ENCODE measurements at regions not wholly inside any gene's neighbourhood (a gene's known extent, or its start where the extent isn't known, plus 50 kb on each side); places are given as distances from the start of the nearest gene placed in this dataset.
"Not testable (repeated sequence)": the region's sequence is repeated elsewhere in the genome, so short reads cannot be mapped to it uniquely, and the experiment has no call there.

DNA sequence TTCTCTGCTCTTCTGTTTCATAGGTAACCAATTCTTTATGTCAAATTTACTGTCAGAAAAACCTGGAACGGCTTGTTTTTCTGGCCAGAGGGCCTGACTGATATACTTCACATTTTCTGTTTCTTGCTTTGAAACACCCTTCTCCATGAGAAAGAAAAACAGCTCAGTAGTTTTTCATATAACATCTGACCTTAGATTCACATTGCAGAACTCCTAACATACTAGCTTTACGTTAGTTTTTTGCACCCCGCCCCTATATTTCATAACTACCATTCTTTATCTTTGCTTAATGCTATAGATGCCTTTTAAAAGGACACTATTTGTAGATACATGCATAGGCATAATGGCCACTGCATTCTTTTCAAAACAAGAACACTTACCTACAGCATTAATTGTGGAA, 83.9 kb upstream of the TSC22D2 start:
- Histone ChIP-seq H3K79me2 (ENCODE audit: control insufficient read depth, insufficient read depth, low read length) (no peaks in the 10 kb centered on the region), H3K27ac (ENCODE audit: low read length in 2 of 2) (no peak overlapping the region), H4K20me1 (ENCODE audit: control insufficient read depth, insufficient read depth, low read length, poor library complexity, severe bottlenecking) (no peaks in the 10 kb centered on the region), H3K4me1 (ENCODE audit: control insufficient read depth in 2 of 2, insufficient read depth in 2 of 2, low read length in 2 of 2) (no peaks in the 10 kb centered on the region), H3K4me3 (ENCODE audit: control extremely low read depth in 1 of 5, extremely low read depth in 1 of 5, insufficient read depth in 1 of 5, low read depth in 2 of 5, low read length in 4 of 5) (no peak overlapping the region), H3K9ac (ENCODE audit: low read length) (no peak overlapping the region), H3K4me2 (replicated peaks; ENCODE audit: low read depth, low read length, poor library complexity, severe bottlenecking) (no peak overlapping the region), H2AFZ (ENCODE audit: insufficient read depth, low read depth, low read length, poor library complexity, severe bottlenecking) (no peak overlapping the region), H3K36me3 (replicated peaks in 1 of 2; ENCODE audit: control extremely low read depth in 1 of 2, control insufficient read depth in 1 of 2, extremely low read depth in 1 of 2, insufficient read depth in 2 of 2, low read length in 1 of 2) (no peaks in the 10 kb centered on the region), H3K27me3 (replicated peaks in 1 of 4; ENCODE audit: control extremely low read depth in 1 of 4, control insufficient read depth in 3 of 4, insufficient read depth in 4 of 4, low read length in 3 of 4) (no peaks in the 10 kb centered on the region), H3K9me3 (ENCODE audit: control extremely low read depth in 1 of 3, control insufficient read depth in 2 of 3, insufficient read depth in 1 of 3, low read length in 2 of 3) (peaks cover 0 to 3% (median 0%) of the 10 kb centered on the region in 3 donors)
- POLR2A ChIA-PET: no interaction called here
- no CpG with 5 or more reads among the region's 3 CpGs for WGBS (ENCODE audit: insufficient coverage)
- CTCF ChIA-PET: interaction anchor here (1.8 to 2.2 kb wide), 2 partner anchors 35 to 38 kb away, joined by 6 to 8 read pairs; no protein-coding TSS in a partner anchor
- Mint-ChIP-seq H3K27me3 (peaks cover 18% of the 10 kb centered on the region), H3K9me3 (ENCODE audit: insufficient read depth) (peaks cover 2% of the 10 kb centered on the region), H3K4me3 (no peak overlapping the region), H3K27ac (no peak overlapping the region), H3K4me1 (peaks cover 6% of the 10 kb centered on the region)
- intact Hi-C loops (cut with micrococcal nuclease): no loop called here
- TF ChIP-seq EZH2 (IDR thresholded peaks at IDR 0.05; ENCODE audit: borderline replicate concordance, insufficient read depth, low read depth, low read length, poor library complexity, severe bottlenecking): no peak
- TF ChIP-seq, protein P1, sequence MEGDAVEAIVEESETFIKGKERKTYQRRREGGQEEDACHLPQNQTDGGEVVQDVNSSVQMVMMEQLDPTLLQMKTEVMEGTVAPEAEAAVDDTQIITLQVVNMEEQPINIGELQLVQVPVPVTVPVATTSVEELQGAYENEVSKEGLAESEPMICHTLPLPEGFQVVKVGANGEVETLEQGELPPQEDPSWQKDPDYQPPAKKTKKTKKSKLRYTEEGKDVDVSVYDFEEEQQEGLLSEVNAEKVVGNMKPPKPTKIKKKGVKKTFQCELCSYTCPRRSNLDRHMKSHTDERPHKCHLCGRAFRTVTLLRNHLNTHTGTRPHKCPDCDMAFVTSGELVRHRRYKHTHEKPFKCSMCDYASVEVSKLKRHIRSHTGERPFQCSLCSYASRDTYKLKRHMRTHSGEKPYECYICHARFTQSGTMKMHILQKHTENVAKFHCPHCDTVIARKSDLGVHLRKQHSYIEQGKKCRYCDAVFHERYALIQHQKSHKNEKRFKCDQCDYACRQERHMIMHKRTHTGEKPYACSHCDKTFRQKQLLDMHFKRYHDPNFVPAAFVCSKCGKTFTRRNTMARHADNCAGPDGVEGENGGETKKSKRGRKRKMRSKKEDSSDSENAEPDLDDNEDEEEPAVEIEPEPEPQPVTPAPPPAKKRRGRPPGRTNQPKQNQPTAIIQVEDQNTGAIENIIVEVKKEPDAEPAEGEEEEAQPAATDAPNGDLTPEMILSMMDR (IDR thresholded peaks at IDR 0.05): no peak
- ATAC-seq (ENCODE audit: low read depth) (no peak), DNase-seq (no peak)

GRCh38 chr3:150323770-150324169, 84.3 kb upstream of the TSC22D2 start:
- peaks cover 0 to 3% (median 0%) of the 10 kb centered on the region in 3 donors for H3K9me3 ChIP-seq (ENCODE audit: control extremely low read depth in 1 of 3, control insufficient read depth in 2 of 3, insufficient read depth in 1 of 3, low read length in 2 of 3)
- ATAC-seq (ENCODE audit: low read depth) (no peak), DNase-seq (no peak)
- Mint-ChIP-seq H3K4me1 (peaks cover 6% of the 10 kb centered on the region), H3K27me3 (peaks cover 17% of the 10 kb centered on the region), H3K9me3 (ENCODE audit: insufficient read depth) (peaks cover 2% of the 10 kb centered on the region), H3K27ac (no peak overlapping the region), H3K4me3 (no peak overlapping the region)
- no peaks in the 10 kb centered on the region for H3K79me2 ChIP-seq (ENCODE audit: control insufficient read depth, insufficient read depth, low read length)
- H3K4me2 ChIP-seq (replicated peaks; ENCODE audit: low read depth, low read length, poor library complexity, severe bottlenecking): no peak overlapping the region
- CTCF ChIA-PET: no interaction called here
- intact Hi-C loops (cut with micrococcal nuclease): no loop called here
- no peak overlapping the region for H2AFZ ChIP-seq (ENCODE audit: insufficient read depth, low read depth, low read length, poor library complexity, severe bottlenecking)
- no peak for TF ChIP-seq EZH2 (IDR thresholded peaks at IDR 0.05; ENCODE audit: borderline replicate concordance, insufficient read depth, low read depth, low read length, poor library complexity, severe bottlenecking)
- TF ChIP-seq, protein P1 (IDR thresholded peaks at IDR 0.05): no peak
- no peaks in the 10 kb centered on the region for H3K27me3 ChIP-seq (replicated peaks in 1 of 4; ENCODE audit: control extremely low read depth in 1 of 4, control insufficient read depth in 3 of 4, insufficient read depth in 4 of 4, low read length in 3 of 4)
- H3K4me3 ChIP-seq (ENCODE audit: control extremely low read depth in 1 of 5, extremely low read depth in 1 of 5, insufficient read depth in 1 of 5, low read depth in 2 of 5, low read length in 4 of 5): no peak overlapping the region
- no peak overlapping the region for H3K9ac ChIP-seq (ENCODE audit: low read length)
- 71% methylated on average over 1 of the region's 1 CpG for WGBS (ENCODE audit: insufficient coverage)
- H4K20me1 ChIP-seq (ENCODE audit: control insufficient read depth, insufficient read depth, low read length, poor library complexity, severe bottlenecking): no peaks in the 10 kb centered on the region
- H3K36me3 ChIP-seq (replicated peaks in 1 of 2; ENCODE audit: control extremely low read depth in 1 of 2, control insufficient read depth in 1 of 2, extremely low read depth in 1 of 2, insufficient read depth in 2 of 2, low read length in 1 of 2): no peaks in the 10 kb centered on the region
- POLR2A ChIA-PET: no interaction called here
- no peaks in the 10 kb centered on the region for H3K4me1 ChIP-seq (ENCODE audit: control insufficient read depth in 2 of 2, insufficient read depth in 2 of 2, low read length in 2 of 2)
- no peak overlapping the region for H3K27ac ChIP-seq (ENCODE audit: low read length in 2 of 2)

DNA sequence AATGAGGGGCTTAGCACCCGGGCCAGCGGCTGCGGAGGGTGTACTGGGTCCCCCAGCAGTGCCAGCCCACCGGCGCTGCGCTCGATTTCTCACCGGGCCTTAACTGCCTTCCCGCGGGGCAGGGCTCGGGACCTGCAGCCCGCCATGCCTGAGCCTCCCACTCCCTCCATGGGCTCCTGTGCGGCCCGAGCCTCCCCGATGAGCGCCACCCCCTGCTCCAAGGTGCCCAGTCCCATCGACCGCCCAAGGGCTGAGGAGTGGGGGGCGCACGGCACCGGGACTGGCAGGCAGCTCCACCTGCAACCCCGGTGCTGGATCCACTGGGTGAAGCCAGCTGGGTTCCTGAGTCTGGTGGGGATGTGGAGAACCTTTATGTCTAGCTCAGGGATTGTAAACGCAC, 85.0 kb upstream of the TSC22D2 start:
- H3K4me3 ChIP-seq (ENCODE audit: control extremely low read depth in 1 of 5, extremely low read depth in 1 of 5, insufficient read depth in 1 of 5, low read depth in 2 of 5, low read length in 4 of 5); CTCF ChIA-PET; DNase-seq; H3K9ac ChIP-seq (ENCODE audit: low read length); H3K36me3 ChIP-seq (replicated peaks in 1 of 2; ENCODE audit: control extremely low read depth in 1 of 2, control insufficient read depth in 1 of 2, extremely low read depth in 1 of 2, insufficient read depth in 2 of 2, low read length in 1 of 2); H3K4me1 ChIP-seq (ENCODE audit: control insufficient read depth in 2 of 2, insufficient read depth in 2 of 2, low read length in 2 of 2); ATAC-seq (ENCODE audit: low read depth); POLR2A ChIA-PET; H4K20me1 ChIP-seq (ENCODE audit: control insufficient read depth, insufficient read depth, low read length, poor library complexity, severe bottlenecking); intact Hi-C loops (cut with micrococcal nuclease); H3K4me3 Mint-ChIP-seq; H3K27ac ChIP-seq (ENCODE audit: low read length in 2 of 2); H3K9me3 Mint-ChIP-seq (ENCODE audit: insufficient read depth); H3K27ac Mint-ChIP-seq; H3K9me3 ChIP-seq (ENCODE audit: control extremely low read depth in 1 of 3, control insufficient read depth in 2 of 3, insufficient read depth in 1 of 3, low read length in 2 of 3); H3K4me1 Mint-ChIP-seq; H3K4me2 ChIP-seq (replicated peaks; ENCODE audit: low read depth, low read length, poor library complexity, severe bottlenecking); H3K27me3 ChIP-seq (replicated peaks in 1 of 4; ENCODE audit: control extremely low read depth in 1 of 4, control insufficient read depth in 3 of 4, insufficient read depth in 4 of 4, low read length in 3 of 4); H2AFZ ChIP-seq (ENCODE audit: insufficient read depth, low read depth, low read length, poor library complexity, severe bottlenecking); H3K79me2 ChIP-seq (ENCODE audit: control insufficient read depth, insufficient read depth, low read length): not testable (repeated sequence)
- H3K27me3 Mint-ChIP-seq: peaks cover 10% of the 10 kb centered on the region
- WGBS (ENCODE audit: insufficient coverage): 97% methylated on average over 21 of the region's 23 CpGs
